Immature natural killer cell (primary cell): ENCODE measurements at regions not wholly inside any gene's neighbourhood (a gene's known extent, or its start where the extent isn't known, plus 50 kb on each side); places are given as distances from the start of the nearest gene placed in this dataset.

ENCODE experiments used
- DNase-seq, 3 donors: peaks; one replicate each; pipeline ENCODE4 v3.0.0; 2022; ENCODE audit warnings: mixed read lengths in 1 of 3
- H3K27ac Mint-ChIP-seq, 6 donors: one replicate each; pipeline ENCODE4 v1.8.0; 2020; ENCODE audit warnings: mixed read lengths in 6 of 6, mild to moderate bottlenecking in 5 of 6, inconsistent platforms in 4 of 6, moderate library complexity in 3 of 6
- H3K27me3 Mint-ChIP-seq, 3 donors: one replicate each; pipeline ENCODE4 v1.8.0; 2020 to 2021; ENCODE audit warnings: low read depth in 3 of 3, mild to moderate bottlenecking in 3 of 3, mixed read lengths in 3 of 3, moderate library complexity in 3 of 3, inconsistent platforms in 1 of 3
- H3K36me3 Mint-ChIP-seq, 3 donors: one replicate each; pipeline ENCODE4 v1.8.0; 2020; ENCODE audit warnings: mixed read lengths in 3 of 3, inconsistent platforms in 2 of 3, mild to moderate bottlenecking in 2 of 3
- H3K4me1 Mint-ChIP-seq, 2 donors: one replicate each; pipeline ENCODE4 v1.8.0; 2020; ENCODE audit warnings: inconsistent platforms in 2 of 2, mild to moderate bottlenecking in 2 of 2, mixed read lengths in 2 of 2, moderate library complexity in 1 of 2
- H3K4me3 Mint-ChIP-seq, 5 donors: one replicate each; pipeline ENCODE4 v1.8.0; 2020; ENCODE audit warnings: mild to moderate bottlenecking in 5 of 5, mixed read lengths in 5 of 5, inconsistent platforms in 3 of 5, moderate library complexity in 3 of 5
- H3K9me3 Mint-ChIP-seq, 6 donors: one replicate each; pipeline ENCODE4 v1.8.0; 2020; ENCODE audit warnings: mild to moderate bottlenecking in 6 of 6, mixed read lengths in 6 of 6, inconsistent platforms in 4 of 6, moderate library complexity in 3 of 6

- H3K4me1 Mint-ChIP-seq: no peaks in the 10 kb centered on the region
- H3K4me3 Mint-ChIP-seq: no peak overlapping the region
- no peak overlapping the region for H3K27ac Mint-ChIP-seq
- H3K9me3 Mint-ChIP-seq: peaks cover 4 to 24% (median 12%) of the 10 kb centered on the region in 6 donors
- no peaks in the 10 kb centered on the region for H3K36me3 Mint-ChIP-seq
- no peaks in the 10 kb centered on the region for H3K27me3 Mint-ChIP-seq
- DNase-seq: no peak
These were observed 2050.7 kb downstream of the ARAP2 start for GRCh38 chr4:34193451-34194154.

GRCh38 chr4:34194585-34194984 is 2049.7 kb downstream of the ARAP2 start:
- Mint-ChIP-seq H3K36me3 (no peaks in the 10 kb centered on the region), H3K27ac (no peak overlapping the region), H3K4me1 (no peaks in the 10 kb centered on the region), H3K9me3 (peaks cover 0 to 19% (median 13%) of the 10 kb centered on the region in 6 donors), H3K4me3 (no peak overlapping the region), H3K27me3 (no peaks in the 10 kb centered on the region)
- DNase-seq: no peak

DNA sequence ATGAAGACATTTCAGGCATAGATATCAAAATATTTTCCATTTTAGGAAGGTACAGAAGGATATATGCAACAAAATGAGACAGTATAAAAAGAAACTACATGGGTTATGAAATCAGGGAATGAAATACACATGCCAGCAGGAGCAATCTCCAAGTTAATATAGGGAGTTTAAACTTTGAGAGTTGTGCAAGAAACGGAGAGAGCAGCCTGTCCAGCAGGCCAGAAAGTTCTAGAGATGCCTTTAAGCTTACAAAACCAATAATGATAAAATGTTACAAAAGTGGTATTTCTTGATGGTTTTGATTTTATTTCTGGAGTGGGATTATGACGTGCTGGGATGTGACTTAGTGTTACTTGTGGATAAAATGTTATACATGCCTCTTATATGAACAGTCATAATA is 2047.9 kb downstream of the ARAP2 start:
- no peaks in the 10 kb centered on the region for H3K4me1 Mint-ChIP-seq

DNA sequence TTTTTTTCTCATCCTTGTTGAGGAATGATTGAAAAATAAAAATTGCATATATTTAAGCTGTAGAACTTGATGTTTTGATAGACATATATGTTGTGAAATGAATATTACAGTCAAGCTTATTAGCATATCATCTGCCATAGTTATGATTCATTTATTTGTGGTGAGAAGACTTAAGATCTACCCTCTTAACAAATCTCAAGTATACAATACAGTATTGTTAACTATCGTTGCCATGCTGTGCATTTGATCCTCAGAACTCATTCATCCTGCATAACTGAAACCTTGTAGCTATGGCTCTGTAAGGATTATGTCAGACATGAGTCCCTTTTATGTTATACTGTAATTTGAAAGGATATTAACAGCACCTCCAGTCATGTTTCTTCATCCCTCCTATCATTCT is 2045.3 kb downstream of the ARAP2 start:
- DNase-seq: no peak
- peaks cover 0 to 3% (median 0%) of the 10 kb centered on the region in 3 donors for H3K36me3 Mint-ChIP-seq
- no peaks in the 10 kb centered on the region for H3K27me3 Mint-ChIP-seq
- H3K9me3 Mint-ChIP-seq: peaks cover 11 to 44% (median 28%) of the 10 kb centered on the region in 6 donors
- no peak overlapping the region for H3K4me3 Mint-ChIP-seq
- no peaks in the 10 kb centered on the region for H3K4me1 Mint-ChIP-seq
- no peak overlapping the region for H3K27ac Mint-ChIP-seq

More for the DNA sequence above, 2047.9 kb downstream of the ARAP2 start:
- no peak for DNase-seq
- Mint-ChIP-seq H3K36me3 (no peaks in the 10 kb centered on the region), H3K27me3 (no peaks in the 10 kb centered on the region), H3K27ac (no peak overlapping the region), H3K4me3 (no peak overlapping the region), H3K9me3 (peaks cover 5 to 27% (median 19%) of the 10 kb centered on the region in 6 donors)

- peaks cover 17 to 51% (median 30%) of the 10 kb centered on the region in 6 donors for H3K9me3 Mint-ChIP-seq
- H3K4me1 Mint-ChIP-seq: no peaks in the 10 kb centered on the region
- no peaks in the 10 kb centered on the region for H3K27me3 Mint-ChIP-seq
- peaks cover 0 to 3% (median 0%) of the 10 kb centered on the region in 3 donors for H3K36me3 Mint-ChIP-seq
- no peak for DNase-seq
- H3K4me3 Mint-ChIP-seq: no peak overlapping the region
- no peak overlapping the region for H3K27ac Mint-ChIP-seq
These were observed 2043.8 kb downstream of the ARAP2 start for GRCh38 chr4:34200535-34200934.

DNA sequence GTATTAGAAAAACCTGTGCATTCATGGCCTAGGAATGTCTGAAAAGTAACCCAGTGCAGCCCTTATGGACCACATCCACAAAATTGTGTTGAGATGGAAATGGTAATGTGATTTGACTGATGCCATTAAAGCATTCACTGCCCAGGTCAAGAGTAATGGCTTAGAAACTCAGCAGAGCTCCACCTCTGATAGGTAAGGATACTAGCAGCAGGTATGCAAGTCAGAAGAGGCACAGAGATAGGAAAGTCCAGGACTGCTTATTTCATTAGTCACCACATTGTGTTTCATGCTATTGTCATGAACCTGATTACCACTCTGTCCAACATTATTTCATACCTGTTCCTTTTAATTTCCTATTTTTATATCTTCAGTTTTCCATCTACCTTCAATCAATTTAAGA is 2042.2 kb downstream of the ARAP2 start:
- Mint-ChIP-seq H3K27ac (no peak overlapping the region), H3K4me1 (no peaks in the 10 kb centered on the region), H3K4me3 (no peak overlapping the region), H3K9me3 (peaks cover 10 to 48% (median 30%) of the 10 kb centered on the region in 6 donors), H3K27me3 (no peaks in the 10 kb centered on the region), H3K36me3 (peaks cover 0 to 3% (median 0%) of the 10 kb centered on the region in 3 donors)
- DNase-seq: no peak

GRCh38 chr4:34220601-34221000 is 2023.7 kb downstream of the ARAP2 start:
- Mint-ChIP-seq H3K36me3 (peaks cover 0 to 5% (median 0%) of the 10 kb centered on the region in 3 donors), H3K4me3 (no peak overlapping the region), H3K27me3 (peaks cover 0 to 2% (median 0%) of the 10 kb centered on the region in 3 donors), H3K9me3 (peaks cover 0 to 37% (median 21%) of the 10 kb centered on the region in 6 donors), H3K27ac (no peak overlapping the region), H3K4me1 (no peaks in the 10 kb centered on the region)
- no peak for DNase-seq

GRCh38 chr4:34221986-34222385 is 2022.3 kb downstream of the ARAP2 start:
- Mint-ChIP-seq H3K27ac (no peak overlapping the region), H3K36me3 (no peaks in the 10 kb centered on the region), H3K27me3 (peaks cover 0 to 2% (median 0%) of the 10 kb centered on the region in 3 donors), H3K4me1 (no peaks in the 10 kb centered on the region), H3K4me3 (no peak overlapping the region), H3K9me3 (peaks cover 0 to 33% (median 17%) of the 10 kb centered on the region in 6 donors)
- no peak for DNase-seq

DNA sequence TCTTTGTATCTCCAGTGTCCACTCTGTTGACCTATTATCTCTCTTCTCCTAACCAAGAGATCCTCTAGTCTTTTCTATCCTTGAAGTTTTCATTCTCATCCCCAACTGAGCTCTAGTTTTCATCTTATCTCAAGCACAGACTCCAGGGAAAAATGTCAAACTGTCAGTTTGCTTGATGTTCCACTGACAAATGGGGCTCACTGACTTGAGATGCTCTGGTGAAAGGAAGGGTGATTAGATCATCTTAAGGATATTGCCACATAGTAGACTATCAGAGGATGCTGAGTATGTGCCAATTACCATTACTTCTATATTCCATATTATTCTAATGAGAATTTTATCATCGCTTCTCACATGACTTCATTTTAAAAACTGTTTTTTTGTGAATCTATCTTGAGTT is 2008.2 kb downstream of the ARAP2 start:
- Mint-ChIP-seq H3K4me3 (no peak overlapping the region), H3K4me1 (no peaks in the 10 kb centered on the region), H3K27ac (no peak overlapping the region), H3K27me3 (no peaks in the 10 kb centered on the region), H3K36me3 (peaks cover 0 to 4% (median 0%) of the 10 kb centered on the region in 3 donors), H3K9me3 (peaks cover 14 to 48% (median 26%) of the 10 kb centered on the region in 6 donors)
- DNase-seq: no peak

GRCh38 chr4:34245276-34245675 is 1999.0 kb downstream of the ARAP2 start:
- Mint-ChIP-seq H3K9me3 (peaks cover 10 to 29% (median 14%) of the 10 kb centered on the region in 6 donors), H3K36me3 (no peaks in the 10 kb centered on the region), H3K4me3 (no peak overlapping the region), H3K27ac (no peak overlapping the region), H3K4me1 (no peaks in the 10 kb centered on the region), H3K27me3 (peaks cover 0 to 2% (median 0%) of the 10 kb centered on the region in 3 donors)
- no peak for DNase-seq

DNA sequence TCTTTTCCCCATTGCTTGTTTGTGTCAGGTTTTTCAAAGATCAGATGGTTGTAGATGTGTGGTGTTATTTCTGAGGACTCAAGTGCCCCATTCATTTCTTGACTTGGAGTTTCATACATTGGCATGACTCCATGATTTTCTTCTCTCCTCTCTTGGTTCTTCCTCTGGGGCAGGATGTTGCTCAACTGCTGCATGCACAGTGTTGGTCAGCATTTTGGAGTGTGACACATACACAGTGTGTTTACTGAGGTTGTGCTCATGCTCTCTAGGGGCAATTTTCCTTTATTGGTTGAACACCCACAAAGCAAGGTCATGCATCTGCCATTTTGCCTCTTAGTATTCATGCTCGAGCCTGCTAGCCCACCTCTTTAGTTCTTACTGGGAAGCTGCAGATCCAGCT is 1993.8 kb downstream of the ARAP2 start:
- Mint-ChIP-seq H3K27me3 (no peaks in the 10 kb centered on the region), H3K4me1 (no peaks in the 10 kb centered on the region), H3K4me3 (no peak overlapping the region), H3K36me3 (no peaks in the 10 kb centered on the region), H3K27ac (no peak overlapping the region), H3K9me3 (peaks cover 14 to 32% (median 17%) of the 10 kb centered on the region in 6 donors)
- DNase-seq: no peak

- Mint-ChIP-seq H3K27me3 (no peaks in the 10 kb centered on the region), H3K9me3 (peaks cover 11 to 38% (median 19%) of the 10 kb centered on the region in 6 donors), H3K36me3 (peaks cover 0 to 5% (median 3%) of the 10 kb centered on the region in 3 donors), H3K4me1 (no peaks in the 10 kb centered on the region), H3K4me3 (no peak overlapping the region), H3K27ac (no peak overlapping the region)
- DNase-seq: no peak
These were observed 1991.1 kb downstream of the ARAP2 start for GRCh38 chr4:34253239-34253638.

GRCh38 chr4:34258176-34258575 is 1986.1 kb downstream of the ARAP2 start:
- Mint-ChIP-seq H3K27ac (no peak overlapping the region), H3K4me1 (no peaks in the 10 kb centered on the region), H3K4me3 (no peak overlapping the region), H3K9me3 (peaks cover 4 to 27% (median 20%) of the 10 kb centered on the region in 6 donors), H3K36me3 (peaks cover 0 to 5% (median 3%) of the 10 kb centered on the region in 3 donors), H3K27me3 (peaks cover 0 to 3% (median 0%) of the 10 kb centered on the region in 3 donors)
- DNase-seq: no peak

DNA sequence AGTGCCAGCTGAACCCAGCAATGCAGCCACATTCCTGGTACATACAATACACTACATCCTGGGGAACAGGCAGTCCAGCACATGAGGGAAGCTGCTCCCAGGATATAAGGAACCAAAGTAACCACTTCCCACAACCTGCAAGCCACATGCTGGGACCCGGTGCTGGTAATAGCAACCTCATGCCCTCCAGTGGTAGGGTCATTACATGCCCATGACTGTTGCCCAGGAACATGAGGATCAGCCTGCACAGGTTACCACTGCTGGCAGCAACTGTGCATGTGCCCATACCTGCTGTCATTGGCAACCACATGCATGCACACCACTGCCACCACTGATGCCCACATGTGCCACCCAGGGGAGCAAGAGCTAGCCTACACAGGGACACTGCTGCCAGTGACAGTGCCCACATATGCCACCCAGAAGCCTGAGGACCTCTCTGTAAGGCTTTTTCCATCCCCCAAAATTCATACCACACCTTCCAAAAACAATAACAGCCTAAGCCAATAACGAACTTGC is 1982.5 kb downstream of the ARAP2 start:
- no peak overlapping the region for H3K4me3 Mint-ChIP-seq
- peaks cover 0 to 3% (median 0%) of the 10 kb centered on the region in 3 donors for H3K36me3 Mint-ChIP-seq
- no peaks in the 10 kb centered on the region for H3K4me1 Mint-ChIP-seq
- peaks cover 10 to 44% (median 24%) of the 10 kb centered on the region in 6 donors for H3K9me3 Mint-ChIP-seq
- DNase-seq: no peak
- H3K27ac Mint-ChIP-seq: no peak overlapping the region
- H3K27me3 Mint-ChIP-seq: peaks cover 0 to 3% (median 0%) of the 10 kb centered on the region in 3 donors
